ENCODE measurements at regions not wholly inside any gene's neighbourhood (a gene's known extent, or its start where the extent isn't known, plus 50 kb on each side); places are given as distances from the start of the nearest gene placed in this dataset.

DNA sequence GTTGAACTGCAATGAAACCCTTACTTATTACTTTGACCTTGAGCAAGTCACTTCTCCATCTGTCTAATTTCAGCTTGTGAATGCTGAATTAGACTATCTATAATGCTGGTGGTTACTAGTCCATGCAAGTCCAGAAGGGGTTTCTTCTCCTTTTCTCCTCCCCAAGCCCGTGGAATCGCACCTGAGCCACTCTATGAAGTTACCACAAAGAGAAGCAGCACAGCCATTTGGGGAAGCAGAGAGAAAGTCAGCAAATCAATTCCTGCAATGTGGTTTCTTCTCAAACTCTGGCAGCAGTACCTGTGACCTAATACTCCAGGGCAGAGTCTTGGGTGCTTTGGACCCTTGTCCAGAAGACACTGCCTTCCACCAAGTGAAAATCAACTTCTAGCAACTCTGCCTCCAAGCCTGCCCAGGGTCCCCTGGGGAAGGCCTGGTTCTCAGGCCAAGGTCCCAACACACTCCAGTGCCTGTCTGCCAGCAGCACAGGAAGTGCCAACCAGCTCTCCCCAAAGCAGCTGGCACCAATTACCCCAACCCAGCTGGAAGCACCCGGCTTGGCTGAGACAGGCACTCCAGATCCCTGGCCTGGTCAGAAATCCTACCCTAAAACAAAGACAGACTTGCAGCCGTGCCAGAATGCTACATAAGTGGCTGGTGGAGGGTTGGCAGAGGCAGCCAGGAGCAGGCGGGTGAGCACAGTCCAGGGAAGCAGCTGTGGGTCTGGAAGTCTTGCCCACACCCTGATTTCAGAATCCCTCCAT is 200.3 kb downstream of the LSM5 start:
- ATAC-seq = no peak; the same call in 2 of the 3 replicates
- TF ChIP-seq, protein P1, sequence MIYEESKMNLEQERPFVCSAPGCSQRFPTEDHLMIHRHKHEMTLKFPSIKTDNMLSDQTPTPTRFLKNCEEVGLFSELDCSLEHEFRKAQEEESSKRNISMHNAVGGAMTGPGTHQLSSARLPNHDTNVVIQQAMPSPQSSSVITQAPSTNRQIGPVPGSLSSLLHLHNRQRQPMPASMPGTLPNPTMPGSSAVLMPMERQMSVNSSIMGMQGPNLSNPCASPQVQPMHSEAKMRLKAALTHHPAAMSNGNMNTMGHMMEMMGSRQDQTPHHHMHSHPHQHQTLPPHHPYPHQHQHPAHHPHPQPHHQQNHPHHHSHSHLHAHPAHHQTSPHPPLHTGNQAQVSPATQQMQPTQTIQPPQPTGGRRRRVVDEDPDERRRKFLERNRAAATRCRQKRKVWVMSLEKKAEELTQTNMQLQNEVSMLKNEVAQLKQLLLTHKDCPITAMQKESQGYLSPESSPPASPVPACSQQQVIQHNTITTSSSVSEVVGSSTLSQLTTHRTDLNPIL (CRISPR knock-in tag; IDR thresholded peaks at IDR 0.05; ENCODE audit: low read depth) = no peak
- TF ChIP-seq, protein P2, sequence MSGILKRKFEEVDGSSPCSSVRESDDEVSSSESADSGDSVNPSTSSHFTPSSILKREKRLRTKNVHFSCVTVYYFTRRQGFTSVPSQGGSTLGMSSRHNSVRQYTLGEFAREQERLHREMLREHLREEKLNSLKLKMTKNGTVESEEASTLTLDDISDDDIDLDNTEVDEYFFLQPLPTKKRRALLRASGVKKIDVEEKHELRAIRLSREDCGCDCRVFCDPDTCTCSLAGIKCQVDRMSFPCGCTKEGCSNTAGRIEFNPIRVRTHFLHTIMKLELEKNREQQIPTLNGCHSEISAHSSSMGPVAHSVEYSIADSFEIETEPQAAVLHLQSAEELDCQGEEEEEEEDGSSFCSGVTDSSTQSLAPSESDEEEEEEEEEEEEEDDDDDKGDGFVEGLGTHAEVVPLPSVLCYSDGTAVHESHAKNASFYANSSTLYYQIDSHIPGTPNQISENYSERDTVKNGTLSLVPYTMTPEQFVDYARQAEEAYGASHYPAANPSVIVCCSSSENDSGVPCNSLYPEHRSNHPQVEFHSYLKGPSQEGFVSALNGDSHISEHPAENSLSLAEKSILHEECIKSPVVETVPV (CRISPR knock-in tag; IDR thresholded peaks at IDR 0.05) = no peak
- no peak for TF ChIP-seq TCF4 (CRISPR knock-in tag; IDR thresholded peaks at IDR 0.05; ENCODE audit: borderline replicate concordance)

DNA sequence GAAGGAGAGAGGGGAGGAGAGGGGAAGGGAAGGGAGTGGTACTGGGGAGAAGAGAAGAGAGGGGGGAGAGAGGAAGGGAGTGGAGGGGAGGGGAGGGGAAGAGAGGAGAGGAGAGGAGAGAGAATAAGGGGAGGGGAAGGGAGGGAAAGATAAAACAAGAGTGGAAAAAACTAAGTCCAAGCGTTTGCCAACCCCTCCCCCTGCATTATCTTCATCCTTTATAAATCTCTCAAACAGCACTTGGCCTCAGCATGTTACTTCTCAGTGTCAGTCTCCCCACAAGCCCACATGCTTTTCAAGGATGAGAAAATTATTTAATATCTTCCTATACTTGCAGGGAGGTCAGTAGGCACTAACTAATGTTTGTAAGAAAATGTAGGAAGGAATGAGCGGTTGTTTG is 204.5 kb downstream of the LSM5 start:
- no peak for ATAC-seq
- no peak for TF ChIP-seq RARB (CRISPR knock-in tag; IDR thresholded peaks at IDR 0.05)
- no peak for TF ChIP-seq BACH2 (CRISPR knock-in tag; IDR thresholded peaks at IDR 0.05; ENCODE audit: borderline replicate concordance)
- no peak for TF ChIP-seq TCF4 (CRISPR knock-in tag; IDR thresholded peaks at IDR 0.05; ENCODE audit: borderline replicate concordance)
- TF ChIP-seq, protein P2 (CRISPR knock-in tag; IDR thresholded peaks at IDR 0.05) = no peak
- TF ChIP-seq, protein P1 (CRISPR knock-in tag; IDR thresholded peaks at IDR 0.05; ENCODE audit: low read depth) = no peak

DNA sequence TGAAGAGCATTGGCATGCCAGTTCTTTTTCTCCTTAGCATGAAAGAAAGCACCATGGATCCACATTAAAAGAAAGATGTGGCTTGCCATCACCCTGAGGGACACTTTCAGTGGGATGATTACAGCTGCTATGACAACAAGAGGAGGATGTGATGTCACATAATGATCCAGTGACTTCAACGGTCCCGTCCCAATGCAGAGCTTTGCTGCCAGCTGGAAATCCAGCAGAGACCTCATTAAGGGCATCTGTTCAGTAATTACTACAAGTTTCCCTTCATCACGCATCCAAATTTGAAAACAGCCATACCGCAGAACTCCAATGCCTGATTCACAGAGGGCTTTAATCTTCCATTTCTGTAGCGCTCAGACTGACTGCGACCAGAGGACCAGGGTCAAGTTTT is 206.6 kb downstream of the LSM5 start:
- ATAC-seq = no peak
- TF ChIP-seq ZFP30 (CRISPR knock-in tag; IDR thresholded peaks at IDR 0.05) (no peak), ZNF70 (CRISPR knock-in tag; IDR thresholded peaks at IDR 0.05) (no peak), BACH2 (CRISPR knock-in tag; IDR thresholded peaks at IDR 0.05; ENCODE audit: borderline replicate concordance) (no peak), TOX (CRISPR knock-in tag; IDR thresholded peaks at IDR 0.05; ENCODE audit: borderline replicate concordance) (no peak), SNAI2 (CRISPR knock-in tag; IDR thresholded peaks at IDR 0.05) (no peak), ARNTL (CRISPR knock-in tag; IDR thresholded peaks at IDR 0.05; ENCODE audit: borderline replicate concordance, low read depth) (no peak), ESRRG (CRISPR knock-in tag; IDR thresholded peaks at IDR 0.05) (no peak), TCF4 (CRISPR knock-in tag; IDR thresholded peaks at IDR 0.05; ENCODE audit: borderline replicate concordance) (no peak), PPARA (CRISPR knock-in tag; IDR thresholded peaks at IDR 0.05; ENCODE audit: borderline replicate concordance) (no peak), CSDC2 (CRISPR knock-in tag; IDR thresholded peaks at IDR 0.05) (no peak), ZFP3 (CRISPR knock-in tag; IDR thresholded peaks at IDR 0.05) (no peak)
- TF ChIP-seq, protein P3, sequence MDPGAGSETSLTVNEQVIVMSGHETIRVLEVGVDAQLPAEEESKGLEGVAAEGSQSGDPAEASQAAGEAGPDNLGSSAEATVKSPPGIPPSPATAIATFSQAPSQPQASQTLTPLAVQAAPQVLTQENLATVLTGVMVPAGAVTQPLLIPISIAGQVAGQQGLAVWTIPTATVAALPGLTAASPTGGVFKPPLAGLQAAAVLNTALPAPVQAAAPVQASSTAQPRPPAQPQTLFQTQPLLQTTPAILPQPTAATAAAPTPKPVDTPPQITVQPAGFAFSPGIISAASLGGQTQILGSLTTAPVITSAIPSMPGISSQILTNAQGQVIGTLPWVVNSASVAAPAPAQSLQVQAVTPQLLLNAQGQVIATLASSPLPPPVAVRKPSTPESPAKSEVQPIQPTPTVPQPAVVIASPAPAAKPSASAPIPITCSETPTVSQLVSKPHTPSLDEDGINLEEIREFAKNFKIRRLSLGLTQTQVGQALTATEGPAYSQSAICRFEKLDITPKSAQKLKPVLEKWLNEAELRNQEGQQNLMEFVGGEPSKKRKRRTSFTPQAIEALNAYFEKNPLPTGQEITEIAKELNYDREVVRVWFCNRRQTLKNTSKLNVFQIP (CRISPR knock-in tag; IDR thresholded peaks at IDR 0.05; ENCODE audit: borderline replicate concordance, low read depth) = no peak
- TF ChIP-seq, protein P4, sequence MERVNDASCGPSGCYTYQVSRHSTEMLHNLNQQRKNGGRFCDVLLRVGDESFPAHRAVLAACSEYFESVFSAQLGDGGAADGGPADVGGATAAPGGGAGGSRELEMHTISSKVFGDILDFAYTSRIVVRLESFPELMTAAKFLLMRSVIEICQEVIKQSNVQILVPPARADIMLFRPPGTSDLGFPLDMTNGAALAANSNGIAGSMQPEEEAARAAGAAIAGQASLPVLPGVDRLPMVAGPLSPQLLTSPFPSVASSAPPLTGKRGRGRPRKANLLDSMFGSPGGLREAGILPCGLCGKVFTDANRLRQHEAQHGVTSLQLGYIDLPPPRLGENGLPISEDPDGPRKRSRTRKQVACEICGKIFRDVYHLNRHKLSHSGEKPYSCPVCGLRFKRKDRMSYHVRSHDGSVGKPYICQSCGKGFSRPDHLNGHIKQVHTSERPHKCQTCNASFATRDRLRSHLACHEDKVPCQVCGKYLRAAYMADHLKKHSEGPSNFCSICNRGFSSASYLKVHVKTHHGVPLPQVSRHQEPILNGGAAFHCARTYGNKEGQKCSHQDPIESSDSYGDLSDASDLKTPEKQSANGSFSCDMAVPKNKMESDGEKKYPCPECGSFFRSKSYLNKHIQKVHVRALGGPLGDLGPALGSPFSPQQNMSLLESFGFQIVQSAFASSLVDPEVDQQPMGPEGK (CRISPR knock-in tag; IDR thresholded peaks at IDR 0.05; ENCODE audit: borderline replicate concordance) = no peak
- TF ChIP-seq, protein P2 (CRISPR knock-in tag; IDR thresholded peaks at IDR 0.05) = no peak
- TF ChIP-seq, protein P5, sequence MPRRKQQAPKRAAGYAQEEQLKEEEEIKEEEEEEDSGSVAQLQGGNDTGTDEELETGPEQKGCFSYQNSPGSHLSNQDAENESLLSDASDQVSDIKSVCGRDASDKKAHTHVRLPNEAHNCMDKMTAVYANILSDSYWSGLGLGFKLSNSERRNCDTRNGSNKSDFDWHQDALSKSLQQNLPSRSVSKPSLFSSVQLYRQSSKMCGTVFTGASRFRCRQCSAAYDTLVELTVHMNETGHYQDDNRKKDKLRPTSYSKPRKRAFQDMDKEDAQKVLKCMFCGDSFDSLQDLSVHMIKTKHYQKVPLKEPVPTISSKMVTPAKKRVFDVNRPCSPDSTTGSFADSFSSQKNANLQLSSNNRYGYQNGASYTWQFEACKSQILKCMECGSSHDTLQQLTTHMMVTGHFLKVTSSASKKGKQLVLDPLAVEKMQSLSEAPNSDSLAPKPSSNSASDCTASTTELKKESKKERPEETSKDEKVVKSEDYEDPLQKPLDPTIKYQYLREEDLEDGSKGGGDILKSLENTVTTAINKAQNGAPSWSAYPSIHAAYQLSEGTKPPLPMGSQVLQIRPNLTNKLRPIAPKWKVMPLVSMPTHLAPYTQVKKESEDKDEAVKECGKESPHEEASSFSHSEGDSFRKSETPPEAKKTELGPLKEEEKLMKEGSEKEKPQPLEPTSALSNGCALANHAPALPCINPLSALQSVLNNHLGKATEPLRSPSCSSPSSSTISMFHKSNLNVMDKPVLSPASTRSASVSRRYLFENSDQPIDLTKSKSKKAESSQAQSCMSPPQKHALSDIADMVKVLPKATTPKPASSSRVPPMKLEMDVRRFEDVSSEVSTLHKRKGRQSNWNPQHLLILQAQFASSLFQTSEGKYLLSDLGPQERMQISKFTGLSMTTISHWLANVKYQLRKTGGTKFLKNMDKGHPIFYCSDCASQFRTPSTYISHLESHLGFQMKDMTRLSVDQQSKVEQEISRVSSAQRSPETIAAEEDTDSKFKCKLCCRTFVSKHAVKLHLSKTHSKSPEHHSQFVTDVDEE (CRISPR knock-in tag; IDR thresholded peaks at IDR 0.05) = no peak
